GM18508 (cell line): ENCODE measurements at regions not wholly inside any gene's neighbourhood (a gene's known extent, or its start where the extent isn't known, plus 50 kb on each side); places are given as distances from the start of the nearest gene placed in this dataset.

Experiments used
- ATAC-seq: cut with Tn5 transposase; IDR thresholded peaks from one replicate; pipeline ENCODE4 v1.9.1; 2021; ENCODE audit warnings: moderate number of reproducible peaks; ENCODE audit not compliant: insufficient read depth, unreplicated experiment

DNA sequence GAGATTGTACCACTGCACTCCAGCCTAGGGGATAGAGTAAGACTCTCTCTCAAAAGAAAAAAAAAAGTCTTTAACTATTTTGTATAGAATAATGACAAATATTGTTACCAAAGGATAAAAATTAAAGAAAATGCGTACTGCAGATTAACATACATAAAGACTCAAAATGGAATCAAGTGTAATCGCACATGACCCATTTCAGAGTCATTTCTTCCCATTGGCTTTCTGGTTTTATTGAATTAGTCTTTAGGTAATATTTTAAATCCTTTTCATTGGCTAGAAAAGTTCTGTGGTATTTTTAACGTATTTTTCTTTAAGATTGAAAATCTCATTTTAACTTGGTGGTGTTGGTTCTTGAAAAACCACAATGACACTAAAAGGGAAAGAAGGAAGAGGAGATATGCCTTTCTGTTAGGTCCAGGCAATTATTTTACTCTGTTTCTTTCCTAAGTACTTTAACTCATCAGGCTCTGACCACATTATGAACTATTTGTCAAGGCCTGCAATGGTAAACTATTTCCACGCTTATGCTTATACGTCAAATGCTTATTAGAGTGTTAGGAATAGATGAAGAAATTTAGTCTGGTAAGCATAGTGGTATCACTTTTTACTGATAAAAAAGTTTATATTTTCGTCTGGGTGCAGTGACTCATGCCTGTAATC lies 52.3 kb downstream of the PLEKHG1 start:
- no peak for ATAC-seq

DNA sequence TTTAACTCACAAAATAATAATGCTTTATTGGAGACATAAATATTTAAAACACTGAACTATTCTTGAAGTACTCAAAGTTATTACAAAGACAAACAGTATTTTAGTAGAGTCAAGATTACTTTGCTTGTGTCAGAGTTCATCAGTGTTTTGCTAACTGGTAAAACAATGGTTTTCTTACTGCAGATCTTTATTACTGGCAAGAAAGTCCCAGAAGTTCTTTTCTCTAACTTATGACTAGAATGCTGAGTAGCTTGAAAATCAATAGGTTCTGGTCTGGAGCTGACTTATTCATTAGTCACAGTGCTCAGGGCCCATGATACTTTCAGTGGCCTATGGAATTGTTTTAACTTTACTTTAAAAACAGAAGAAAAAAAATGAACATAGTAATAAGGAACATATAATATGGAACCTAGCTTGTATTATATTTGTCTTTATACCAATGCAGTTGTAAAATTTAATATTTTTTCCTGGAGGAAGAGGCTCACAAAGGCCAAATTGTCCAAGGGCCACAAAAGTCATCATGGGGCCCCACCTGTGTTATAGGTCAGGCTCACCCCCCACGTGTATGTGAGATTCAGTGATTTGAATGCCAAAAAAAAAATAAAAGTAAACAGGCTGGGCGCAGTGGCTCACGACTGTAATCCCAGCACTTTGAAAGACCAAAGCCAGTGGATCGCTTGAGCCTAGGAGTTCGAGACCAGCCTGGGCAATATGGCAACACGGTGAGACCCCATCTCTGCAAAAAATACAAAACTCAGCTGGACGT lies 53.3 kb downstream of the PLEKHG1 start:
- no peak for ATAC-seq

DNA sequence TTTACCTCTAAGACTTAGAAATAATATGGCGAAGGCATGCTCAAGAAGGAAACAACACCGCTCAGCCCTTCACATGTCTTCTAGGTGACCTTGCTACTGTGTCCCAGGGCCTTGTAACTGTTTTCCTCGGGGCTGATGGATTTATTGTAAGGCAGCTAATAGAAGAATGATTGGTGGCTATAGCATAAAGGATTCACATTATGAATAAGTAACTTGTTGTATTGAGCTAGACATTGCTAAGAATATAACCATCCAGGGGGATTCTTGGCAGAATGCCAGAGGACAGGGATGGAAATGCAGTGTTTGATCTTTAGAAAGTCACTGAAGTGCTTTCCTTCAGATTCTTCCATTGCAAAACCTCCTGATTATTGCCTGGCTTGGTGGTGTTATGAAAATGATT lies 54.9 kb downstream of the PLEKHG1 start:
- ATAC-seq: no peak

DNA sequence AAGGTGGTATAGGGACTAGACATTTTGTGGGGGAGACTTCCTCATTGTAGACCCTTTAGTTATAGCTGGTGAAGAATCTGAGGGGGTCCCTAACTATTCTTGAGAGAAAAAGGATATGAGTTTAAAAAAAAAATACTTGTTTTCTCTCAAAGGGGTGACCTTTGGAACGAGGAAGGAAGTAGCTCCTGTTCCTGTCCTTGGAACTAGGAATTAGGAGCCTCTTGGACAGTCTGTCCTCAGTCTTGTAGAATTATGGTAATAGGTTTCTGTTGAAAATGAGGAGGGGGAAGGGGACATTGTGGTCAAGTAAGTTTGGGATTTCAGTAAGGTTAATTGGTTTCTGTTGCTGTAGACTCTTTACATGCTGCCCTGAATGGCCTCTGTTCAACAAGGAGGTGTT lies 56.5 kb downstream of the PLEKHG1 start:
- ATAC-seq: no peak

DNA sequence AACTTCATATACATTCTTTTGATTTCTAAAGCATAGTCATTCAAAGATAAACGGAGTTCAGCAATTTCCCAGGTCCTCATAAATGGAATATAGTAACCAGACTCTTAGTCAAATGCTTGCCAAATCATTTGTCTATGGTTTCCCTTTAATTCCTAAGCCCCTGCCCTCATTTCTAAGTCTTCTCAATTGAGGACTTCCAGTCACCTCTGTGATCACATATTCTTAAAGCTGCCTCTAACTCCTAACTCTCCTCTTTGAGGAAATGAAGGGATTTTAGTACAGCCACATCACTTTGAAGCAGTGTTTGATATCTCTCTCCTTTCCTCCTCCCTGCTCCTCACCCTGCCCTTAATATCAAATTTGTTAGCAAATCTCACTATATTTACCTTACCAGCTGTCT lies 58.7 kb downstream of the PLEKHG1 start:
- ATAC-seq: no peak

DNA sequence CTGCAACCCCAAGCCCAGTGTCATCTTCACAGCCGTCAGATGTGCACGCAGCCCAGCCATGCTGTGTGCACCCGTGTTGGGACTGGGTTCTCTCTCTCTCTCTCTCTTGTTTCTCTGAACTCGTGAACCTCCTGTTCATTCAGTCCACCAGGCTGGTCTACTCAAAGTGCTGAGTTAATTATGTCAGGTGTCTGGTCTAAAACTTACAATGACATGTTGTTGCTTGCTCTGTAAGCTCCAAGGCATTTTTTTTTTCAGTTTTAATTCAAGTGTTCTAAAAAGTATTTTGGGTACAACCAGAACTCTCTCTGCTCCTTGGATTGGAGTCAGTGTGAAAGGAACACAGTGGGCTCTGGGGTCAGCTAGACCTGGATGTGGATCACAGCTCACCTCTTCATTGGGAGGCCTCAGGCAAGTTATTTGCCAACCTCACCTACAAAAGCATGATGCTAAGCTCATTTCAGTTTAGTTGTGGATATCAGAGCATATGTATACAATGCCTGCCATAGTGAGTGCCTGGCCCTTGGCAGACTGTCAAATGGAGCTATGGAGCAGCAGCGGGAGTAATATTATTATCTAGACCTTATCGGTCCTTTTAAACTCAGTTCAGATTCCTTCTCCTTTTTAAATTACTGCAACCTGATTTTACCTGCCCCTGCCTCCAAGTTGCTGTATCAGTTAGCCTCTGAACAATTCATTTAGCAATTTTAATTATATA lies 59.5 kb downstream of the PLEKHG1 start:
- no peak for ATAC-seq

DNA sequence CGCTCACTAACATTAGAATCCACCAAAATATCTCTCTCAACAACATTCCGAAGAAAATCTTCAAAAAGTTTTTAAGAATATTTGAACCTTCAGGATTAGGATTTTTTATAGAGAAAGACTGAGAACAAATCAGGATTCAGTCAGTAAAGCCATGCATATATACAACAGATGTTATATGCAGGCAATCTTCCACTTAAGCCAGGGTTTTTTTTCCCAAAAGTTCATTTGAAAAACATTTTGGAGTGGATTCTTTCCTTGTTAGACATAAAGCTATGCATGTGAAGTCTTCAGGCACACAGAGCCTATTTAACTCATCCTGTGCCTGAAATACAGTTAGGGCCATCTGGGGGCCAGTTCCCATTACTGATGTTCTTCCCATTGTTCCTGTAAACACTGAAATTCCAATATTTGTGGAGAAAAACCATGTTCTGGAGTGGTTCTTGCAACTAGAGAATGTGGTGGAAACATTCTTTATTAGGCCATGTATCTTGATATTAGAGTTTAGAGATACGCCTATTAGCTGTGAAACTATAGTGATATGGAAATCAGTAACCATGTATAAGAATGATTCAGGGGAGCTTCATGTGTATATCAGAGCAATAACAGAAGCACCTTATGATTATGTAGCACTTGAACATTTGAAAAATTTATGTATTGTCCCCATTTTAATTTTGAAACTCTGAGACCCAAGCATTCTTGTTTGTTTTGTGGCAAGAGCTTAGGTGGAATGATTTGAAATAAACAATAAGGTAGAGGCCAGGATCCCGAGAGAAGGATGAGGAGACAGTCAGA lies 61.7 kb downstream of the PLEKHG1 start:
- ATAC-seq: no peak

DNA sequence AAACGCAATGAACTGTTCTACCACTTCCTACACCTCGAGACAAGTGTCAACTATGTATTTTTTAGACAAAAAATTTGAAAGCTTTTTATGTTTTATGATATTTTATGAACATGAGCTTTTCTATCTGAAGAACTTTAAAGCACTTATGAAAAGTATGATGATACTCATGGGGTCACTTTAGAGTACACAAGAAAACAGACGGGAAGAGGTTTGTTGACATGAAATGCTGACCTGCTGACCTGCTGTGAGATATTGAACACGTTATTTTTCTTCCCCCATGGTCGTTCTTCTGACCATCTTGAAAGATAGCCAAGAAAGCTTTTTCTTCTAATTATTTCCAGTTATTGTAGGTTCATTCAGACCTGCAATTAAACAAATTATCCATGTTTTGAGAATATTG lies 63.1 kb downstream of the PLEKHG1 start:
- ATAC-seq: no peak

DNA sequence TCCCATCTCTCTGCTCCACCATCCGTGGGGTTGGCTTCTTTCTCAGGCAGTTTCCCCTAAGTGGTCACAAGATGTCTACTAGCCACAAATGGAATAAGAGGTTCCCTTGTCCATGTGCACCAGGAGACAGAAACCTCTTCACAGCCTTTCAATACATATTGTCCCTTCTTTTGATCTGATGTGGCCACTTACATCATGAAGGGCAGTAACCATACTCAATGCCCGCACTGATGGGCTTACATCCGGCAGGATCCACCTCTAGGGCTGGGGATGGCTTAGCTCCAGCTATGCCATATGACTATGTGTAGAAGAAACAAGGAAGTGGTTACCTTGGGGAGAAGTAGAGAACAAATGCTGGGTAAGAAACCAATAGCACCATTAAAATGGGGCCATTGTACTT lies 64.4 kb downstream of the PLEKHG1 start:
- ATAC-seq: no peak

DNA sequence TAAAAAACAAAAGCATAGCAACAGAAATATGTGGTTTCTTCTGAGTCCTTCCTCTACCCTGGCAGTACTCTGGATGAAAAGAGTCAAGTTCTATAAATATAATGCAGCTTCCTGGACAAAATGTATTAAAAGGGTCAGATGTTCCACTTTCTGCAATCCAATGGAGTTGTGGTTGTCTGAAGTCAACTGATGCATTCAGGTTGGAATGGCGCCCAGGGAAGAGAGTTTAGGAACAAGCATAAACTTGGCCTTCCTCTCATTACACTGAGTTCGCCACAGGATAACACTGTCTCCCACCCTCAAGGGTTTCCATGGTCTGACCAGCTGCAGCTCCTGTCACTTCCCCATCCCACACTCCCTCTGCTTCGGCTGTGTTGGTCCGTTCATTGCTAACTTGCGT lies 66.4 kb downstream of the PLEKHG1 start:
- ATAC-seq: no peak

DNA sequence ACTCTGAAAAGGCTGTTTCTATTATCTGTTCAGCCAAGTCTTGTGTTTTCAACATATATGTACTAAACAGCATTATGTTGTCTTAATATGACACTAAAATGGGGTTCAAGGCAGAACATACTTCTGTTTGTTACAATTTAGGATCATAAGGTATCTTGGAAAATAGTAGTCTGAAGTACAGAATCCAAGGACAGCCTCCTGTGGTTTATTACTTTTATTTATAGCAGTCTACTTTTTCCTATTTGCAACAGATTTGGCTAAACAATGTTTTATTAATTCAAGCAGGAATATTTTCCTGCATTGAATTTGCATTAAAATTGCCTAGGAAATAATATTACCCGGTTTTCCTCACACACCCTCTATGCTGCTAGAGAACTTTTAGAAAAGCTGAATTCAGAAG lies 67.7 kb downstream of the PLEKHG1 start:
- ATAC-seq: no peak

DNA sequence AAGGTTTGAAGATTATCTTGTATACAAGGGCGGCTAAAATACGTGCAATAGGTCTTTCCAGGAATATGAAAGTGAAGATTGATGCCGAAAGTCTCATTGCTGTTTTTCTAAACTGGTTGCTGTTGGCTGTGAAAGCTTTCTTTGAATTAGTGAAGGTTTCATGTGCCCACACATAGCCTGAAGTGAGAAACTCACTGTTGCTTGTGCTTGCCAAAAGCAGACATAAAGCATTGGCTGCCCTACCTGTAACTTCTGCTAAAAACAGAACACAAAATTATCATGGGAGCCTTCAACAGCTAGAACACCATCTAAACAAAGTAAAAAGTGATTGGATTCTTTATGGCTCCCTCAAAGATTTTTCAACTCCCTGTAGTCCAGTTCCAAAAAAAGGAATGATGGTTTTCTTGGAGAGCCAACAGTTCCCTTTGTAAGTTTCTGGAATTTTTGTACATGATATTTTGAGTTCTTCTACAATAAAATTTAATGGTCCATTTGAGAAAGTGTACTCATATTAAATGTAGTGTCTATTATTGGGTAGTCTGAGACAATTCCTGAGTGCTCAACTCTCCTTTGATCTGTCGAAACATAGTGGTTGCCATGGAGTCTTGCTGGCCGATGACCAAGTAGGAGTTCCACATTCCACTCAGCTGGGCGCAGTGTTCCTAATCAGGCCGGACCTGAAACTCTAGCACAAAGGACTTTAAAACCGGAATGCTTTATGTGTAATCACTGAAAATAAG lies 68.5 kb downstream of the PLEKHG1 start:
- ATAC-seq: no peak

DNA sequence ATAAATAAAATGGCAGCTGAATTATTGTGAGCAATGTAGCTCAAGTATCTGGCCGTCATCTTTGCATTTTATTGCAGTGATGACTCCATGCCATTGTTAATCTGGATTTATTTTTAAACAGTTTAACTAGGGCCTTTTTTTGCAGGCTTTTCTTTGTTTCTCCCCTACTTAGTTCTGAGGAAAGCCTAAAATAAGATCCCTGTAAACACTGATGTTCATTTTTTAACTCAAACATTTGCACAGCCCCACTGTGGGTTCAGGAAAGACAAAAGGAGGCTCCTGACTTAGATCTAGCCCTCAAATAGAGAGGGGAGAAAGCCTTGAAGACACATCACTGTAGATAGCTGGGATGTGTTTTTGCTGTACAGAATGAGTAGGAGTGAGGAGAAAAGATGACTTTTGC lies 69.2 kb downstream of the PLEKHG1 start:
- ATAC-seq: no peak

DNA sequence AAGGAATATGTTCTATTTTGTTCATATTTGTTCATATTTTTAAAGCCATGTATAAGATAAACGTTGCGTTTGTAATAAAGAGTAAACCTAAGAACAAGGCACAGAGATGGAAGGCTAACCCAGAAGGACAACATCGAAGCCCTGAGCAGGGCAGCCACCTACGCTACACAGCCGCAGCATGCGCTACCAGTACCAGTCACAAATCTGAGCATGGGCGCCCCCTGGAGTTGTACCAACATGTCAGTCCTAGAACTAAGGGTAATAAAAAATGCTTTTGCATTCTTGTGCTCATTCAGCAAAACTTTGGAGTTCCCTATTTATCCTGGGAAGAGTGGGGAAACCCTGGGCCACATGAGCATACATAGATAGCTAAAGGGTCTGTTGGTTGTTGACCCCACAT lies 70.6 kb downstream of the PLEKHG1 start:
- ATAC-seq: no peak

DNA sequence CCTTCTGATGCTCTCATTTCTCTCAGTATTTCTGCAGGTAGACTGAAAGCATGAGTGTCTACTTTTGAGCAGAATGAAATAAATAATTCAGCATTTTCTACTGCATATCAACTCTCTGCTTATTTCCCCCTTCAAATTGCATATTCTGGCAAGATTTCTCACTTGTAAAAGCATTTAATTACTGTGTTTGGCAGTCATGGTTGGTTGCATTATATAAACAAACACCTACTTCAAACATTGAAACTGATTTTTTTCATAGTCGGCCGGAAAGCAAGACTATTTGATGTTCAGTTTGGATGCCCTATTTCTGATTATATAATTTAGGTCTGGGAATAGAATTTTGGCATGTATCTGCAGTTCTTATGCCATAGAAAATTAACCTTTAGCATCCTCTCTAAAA lies 73.1 kb downstream of the PLEKHG1 start:
- ATAC-seq: no peak

DNA sequence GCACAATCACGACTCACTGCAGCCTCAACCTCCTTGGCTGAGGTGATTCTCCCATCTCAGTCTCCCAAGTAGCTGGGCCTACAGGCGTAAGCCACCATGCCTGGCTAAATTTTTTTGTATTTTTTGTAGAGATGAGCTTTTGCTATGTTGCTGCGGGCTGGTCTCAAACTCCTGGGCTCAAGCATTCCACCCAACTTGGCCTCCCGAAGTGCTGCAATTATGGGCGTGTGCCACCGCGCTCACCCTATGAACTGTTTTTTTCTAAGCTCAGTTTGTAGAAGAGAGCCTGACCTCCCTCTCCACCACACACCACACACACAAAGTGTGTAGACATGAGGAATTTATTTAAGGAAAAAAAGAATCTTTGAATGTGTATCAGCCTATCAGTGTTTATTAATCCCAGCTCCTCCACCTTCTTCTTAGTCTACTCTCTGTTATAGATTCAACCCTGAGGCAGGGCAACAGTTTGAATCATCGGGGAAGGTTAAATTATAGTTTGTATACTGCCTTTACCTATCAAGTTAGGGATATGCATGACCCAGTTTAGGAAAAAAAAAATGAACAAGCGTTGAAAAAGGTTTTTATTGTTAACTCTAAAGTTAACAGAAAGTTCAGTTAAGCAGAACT lies 74.1 kb downstream of the PLEKHG1 start:
- no peak for ATAC-seq

DNA sequence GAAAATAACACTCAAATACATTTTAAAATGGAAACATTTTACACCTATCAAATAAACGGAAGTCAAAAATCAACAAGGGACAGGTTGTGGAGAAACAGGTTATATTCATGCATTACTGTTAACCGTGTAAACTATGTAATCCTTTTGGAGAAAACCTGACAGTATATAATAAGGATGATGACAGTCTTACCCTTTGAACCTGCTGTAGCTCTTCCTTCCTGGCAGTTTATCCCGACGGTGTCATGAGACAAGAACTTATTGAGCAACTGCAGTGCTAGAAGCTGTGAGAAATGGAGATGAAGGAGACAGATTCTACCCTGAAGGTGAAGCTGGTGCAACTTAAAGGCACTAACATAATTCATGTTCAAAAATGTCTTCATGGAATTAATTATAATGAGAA lies 76.7 kb downstream of the PLEKHG1 start:
- ATAC-seq: no peak

DNA sequence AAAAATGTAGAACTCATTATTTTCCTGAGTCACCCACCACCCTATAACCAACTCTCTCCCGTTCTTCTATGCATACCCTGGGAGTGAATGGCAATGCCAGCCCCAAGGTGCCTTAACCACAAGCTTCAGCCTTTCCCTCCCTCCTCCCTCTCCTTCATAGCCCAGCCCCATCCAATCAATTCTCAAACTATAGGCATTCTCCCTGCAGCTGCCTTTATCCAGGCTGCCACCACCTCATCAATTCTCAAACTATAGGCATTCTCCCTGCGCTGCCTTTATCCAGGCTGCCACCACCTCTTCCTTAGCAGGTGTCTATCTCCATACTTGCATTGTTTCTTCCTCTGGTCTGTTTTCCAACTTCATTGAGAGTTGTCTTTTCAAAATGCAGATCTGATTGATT lies 77.1 kb downstream of the PLEKHG1 start:
- no peak for ATAC-seq

DNA sequence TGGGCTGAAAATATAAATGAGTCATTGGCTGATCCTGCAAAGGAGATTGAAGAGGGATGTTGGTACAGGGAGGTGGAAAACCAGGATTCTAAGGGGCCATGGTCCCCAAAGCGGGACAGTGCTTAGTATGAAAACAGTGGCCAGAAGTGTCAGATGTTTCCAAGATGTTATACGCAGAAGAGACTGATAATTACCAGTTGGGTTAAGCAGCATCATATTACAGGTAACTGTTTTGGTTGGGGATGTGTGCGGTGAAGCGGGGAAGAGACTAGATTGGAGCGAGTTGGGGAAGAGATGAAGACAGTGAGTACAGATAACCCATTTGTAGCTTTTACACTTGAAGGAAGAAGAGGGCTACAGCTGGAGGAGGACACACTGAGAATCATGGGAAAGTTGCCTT lies 80.8 kb downstream of the PLEKHG1 start:
- ATAC-seq: no peak
